ENCODE measurements at regions not wholly inside any gene's neighbourhood (a gene's known extent, or its start where the extent isn't known, plus 50 kb on each side); places are given as distances from the start of the nearest gene placed in this dataset.
"Not testable (repeated sequence)": the region's sequence is repeated elsewhere in the genome, so short reads cannot be mapped to it uniquely, and the experiment has no call there.

DNA sequence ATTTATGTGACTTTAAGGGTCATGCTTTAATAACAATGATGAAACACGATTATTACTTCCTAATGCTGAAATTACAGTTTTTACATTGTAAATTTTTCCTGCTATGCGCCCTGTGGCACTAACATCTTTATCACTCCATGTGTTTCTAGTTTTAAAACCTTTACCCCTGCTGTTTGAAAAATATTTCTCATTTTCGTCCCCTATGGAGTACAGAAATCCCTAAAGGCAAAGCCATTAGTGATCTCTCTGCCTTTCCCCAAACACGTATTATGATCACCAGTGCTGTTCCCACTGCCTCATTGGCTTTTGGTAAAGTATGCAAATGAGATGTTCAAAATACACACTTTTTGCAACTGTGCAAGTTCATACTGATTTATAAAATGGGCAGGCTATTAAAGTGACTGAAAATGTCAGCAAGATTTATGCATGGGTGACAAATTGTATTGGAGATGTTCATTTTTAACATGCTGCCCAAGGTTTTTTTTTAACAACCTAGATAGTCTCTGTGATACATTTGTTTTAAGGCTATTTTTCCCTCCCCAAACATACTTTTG lies 1468.2 kb upstream of the ACVR2A start:
- intact Hi-C loops (cut with DNase I) = no loop called here
- no peak overlapping the region for H3K27ac ChIP-seq
- no peaks in the 10 kb centered on the region for H3K9me3 ChIP-seq
- DNase-seq = no peak
- no peaks in the 10 kb centered on the region for H3K4me1 ChIP-seq
- H3K4me3 ChIP-seq (replicated peaks in 1 of 3) = no peak overlapping the region
- H3K36me3 ChIP-seq = no peaks in the 10 kb centered on the region
- 82 to 85% methylated on average over 4 of the region's 4 CpGs for WGBS, 2 donors
- no peak for TF ChIP-seq POLR2A (IDR thresholded peaks at IDR 0.05)
- TF ChIP-seq, protein P1, sequence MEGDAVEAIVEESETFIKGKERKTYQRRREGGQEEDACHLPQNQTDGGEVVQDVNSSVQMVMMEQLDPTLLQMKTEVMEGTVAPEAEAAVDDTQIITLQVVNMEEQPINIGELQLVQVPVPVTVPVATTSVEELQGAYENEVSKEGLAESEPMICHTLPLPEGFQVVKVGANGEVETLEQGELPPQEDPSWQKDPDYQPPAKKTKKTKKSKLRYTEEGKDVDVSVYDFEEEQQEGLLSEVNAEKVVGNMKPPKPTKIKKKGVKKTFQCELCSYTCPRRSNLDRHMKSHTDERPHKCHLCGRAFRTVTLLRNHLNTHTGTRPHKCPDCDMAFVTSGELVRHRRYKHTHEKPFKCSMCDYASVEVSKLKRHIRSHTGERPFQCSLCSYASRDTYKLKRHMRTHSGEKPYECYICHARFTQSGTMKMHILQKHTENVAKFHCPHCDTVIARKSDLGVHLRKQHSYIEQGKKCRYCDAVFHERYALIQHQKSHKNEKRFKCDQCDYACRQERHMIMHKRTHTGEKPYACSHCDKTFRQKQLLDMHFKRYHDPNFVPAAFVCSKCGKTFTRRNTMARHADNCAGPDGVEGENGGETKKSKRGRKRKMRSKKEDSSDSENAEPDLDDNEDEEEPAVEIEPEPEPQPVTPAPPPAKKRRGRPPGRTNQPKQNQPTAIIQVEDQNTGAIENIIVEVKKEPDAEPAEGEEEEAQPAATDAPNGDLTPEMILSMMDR (IDR thresholded peaks at IDR 0.05) = no peak
- no peaks in the 10 kb centered on the region for H3K27me3 ChIP-seq

DNA sequence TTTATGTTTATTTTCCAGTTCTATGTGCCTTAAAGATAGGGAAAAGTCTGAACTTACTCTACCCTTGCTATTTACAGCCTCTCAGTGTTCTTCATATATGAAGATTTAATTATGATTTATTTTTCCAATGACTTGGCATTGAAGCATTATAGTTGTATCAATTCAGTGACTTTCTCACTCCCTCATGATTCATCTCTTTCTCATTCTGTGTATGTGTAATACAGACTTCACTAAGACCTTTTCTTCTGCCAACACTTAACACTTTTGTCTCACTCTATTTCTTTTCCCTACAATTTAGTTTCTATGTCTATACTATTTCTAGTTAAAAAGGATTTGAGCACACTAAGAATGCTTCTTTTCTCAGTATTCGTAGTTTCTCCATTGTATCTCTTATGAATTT lies 1470.3 kb upstream of the ACVR2A start:
- Histone ChIP-seq H3K27ac (no peak overlapping the region), H3K36me3 (no peaks in the 10 kb centered on the region), H3K9me3 (no peaks in the 10 kb centered on the region), H3K4me3 (replicated peaks in 1 of 3) (no peak overlapping the region), H3K27me3 (no peaks in the 10 kb centered on the region), H3K4me1 (no peaks in the 10 kb centered on the region)
- intact Hi-C loops (cut with DNase I) = no loop called here
- DNase-seq = no peak
- no peak for TF ChIP-seq POLR2A (IDR thresholded peaks at IDR 0.05)
- TF ChIP-seq, protein P1 (IDR thresholded peaks at IDR 0.05) = no peak
- 89 to 90% methylated on average over 1 of the region's 1 CpG for WGBS, 2 donors

DNA sequence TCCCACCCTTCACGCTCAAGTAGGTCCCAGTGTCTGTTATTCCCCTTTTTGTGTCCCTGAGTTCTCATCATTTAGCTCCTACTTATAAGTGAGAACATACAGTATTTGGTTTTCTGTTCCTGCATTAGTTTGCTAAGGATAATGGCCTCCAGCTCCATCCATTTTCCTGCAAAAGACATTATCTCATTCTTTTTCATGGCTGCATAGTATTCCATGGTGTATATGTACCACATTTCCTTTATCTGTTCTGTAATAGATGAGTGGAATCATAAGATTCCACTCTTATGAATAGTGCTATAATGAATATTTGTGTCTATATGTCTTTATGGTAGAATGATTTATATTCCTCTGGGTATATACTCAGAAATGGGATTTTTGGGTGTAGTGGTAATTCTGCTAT lies 1473.5 kb upstream of the ACVR2A start:
- H3K36me3 ChIP-seq; H3K4me1 ChIP-seq; intact Hi-C loops (cut with DNase I); H3K27ac ChIP-seq; H3K4me3 ChIP-seq (replicated peaks in 1 of 3); H3K27me3 ChIP-seq; DNase-seq; H3K9me3 ChIP-seq: not testable (repeated sequence)
- 92 to 94% methylated on average over 1 of the region's 1 CpG for WGBS, 2 donors

DNA sequence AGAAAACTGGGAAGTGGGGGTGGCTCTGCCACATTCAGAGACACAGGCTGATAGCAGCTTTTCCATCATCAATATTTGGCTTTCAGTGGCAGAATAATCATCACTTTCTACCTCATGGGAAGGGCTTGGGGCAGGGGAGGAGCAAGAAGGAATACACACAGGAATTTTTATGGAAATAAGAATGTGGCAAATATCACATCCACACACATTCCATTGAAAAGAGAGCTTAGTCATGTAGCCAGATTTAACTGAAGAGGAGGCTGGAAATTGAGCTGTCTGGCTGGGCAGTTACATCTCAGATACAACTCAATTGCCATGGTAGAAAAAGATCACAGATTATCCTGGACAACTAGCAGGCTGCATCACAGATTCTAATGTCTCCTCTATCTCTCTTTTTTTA lies 1474.0 kb upstream of the ACVR2A start:
- TF ChIP-seq, protein P1 (IDR thresholded peaks at IDR 0.05) = no peak
- TF ChIP-seq POLR2A (IDR thresholded peaks at IDR 0.05) = no peak
- DNase-seq = no peak
- H3K9me3 ChIP-seq = no peaks in the 10 kb centered on the region
- H3K27ac ChIP-seq = no peak overlapping the region
- intact Hi-C loops (cut with DNase I) = no loop called here
- H3K27me3 ChIP-seq = no peaks in the 10 kb centered on the region
- H3K4me1 ChIP-seq = no peaks in the 10 kb centered on the region
- no peak overlapping the region for H3K4me3 ChIP-seq (replicated peaks in 1 of 3)
- no peaks in the 10 kb centered on the region for H3K36me3 ChIP-seq

DNA sequence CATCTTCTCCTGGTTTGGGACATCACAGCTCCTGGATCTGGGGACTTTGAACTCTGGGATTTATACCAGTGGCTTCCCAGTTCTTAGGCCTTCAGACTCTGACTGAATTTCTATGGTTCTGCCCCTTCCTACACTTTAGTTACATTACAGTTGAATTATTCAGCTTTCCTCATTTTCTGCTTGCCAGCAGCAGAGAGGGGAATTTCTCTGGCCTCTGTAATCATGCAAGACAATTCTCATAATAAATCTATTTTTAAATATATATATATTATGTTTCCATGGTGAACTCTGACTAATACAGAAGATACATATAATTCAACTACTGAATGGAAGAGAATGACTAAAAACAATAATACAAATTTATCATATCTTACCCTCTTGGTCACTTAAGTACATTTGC lies 1478.6 kb upstream of the ACVR2A start:
- Histone ChIP-seq H3K9me3 (no peaks in the 10 kb centered on the region), H3K27me3 (no peaks in the 10 kb centered on the region), H3K27ac (no peak overlapping the region), H3K4me3 (replicated peaks in 1 of 3) (no peak overlapping the region), H3K36me3 (no peaks in the 10 kb centered on the region), H3K4me1 (no peaks in the 10 kb centered on the region)
- TF ChIP-seq POLR2A (IDR thresholded peaks at IDR 0.05) = no peak
- TF ChIP-seq, protein P1 (IDR thresholded peaks at IDR 0.05) = no peak
- intact Hi-C loops (cut with DNase I) = no loop called here
- DNase-seq = no peak

DNA sequence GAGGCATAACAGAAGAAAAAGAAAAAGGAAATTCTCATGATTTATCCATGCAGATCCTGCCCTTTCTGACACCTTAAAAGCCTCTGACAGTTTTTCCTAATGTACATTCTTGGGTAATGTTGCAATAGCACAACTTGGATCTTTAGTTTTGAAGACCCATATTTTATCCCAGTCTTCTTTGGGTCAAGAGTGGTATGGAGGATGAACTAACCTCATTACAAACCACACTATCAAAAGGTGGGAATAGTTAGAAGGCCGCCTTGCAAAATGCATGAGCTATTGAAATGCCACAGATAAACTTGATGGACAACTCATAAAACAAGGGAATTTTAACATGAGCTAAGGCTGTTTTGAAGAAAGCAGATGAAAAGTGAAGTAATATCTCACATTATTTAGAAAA lies 1479.8 kb upstream of the ACVR2A start:
- WGBS, 2 donors = 94 to 100% methylated on average over 1 of the region's 1 CpG
- Histone ChIP-seq H3K4me1 (no peaks in the 10 kb centered on the region), H3K36me3 (no peaks in the 10 kb centered on the region), H3K4me3 (replicated peaks in 1 of 3) (no peak overlapping the region), H3K9me3 (no peaks in the 10 kb centered on the region), H3K27ac (no peak overlapping the region), H3K27me3 (no peaks in the 10 kb centered on the region)
- DNase-seq = no peak
- intact Hi-C loops (cut with DNase I) = no loop called here
- no peak for TF ChIP-seq POLR2A (IDR thresholded peaks at IDR 0.05)
- TF ChIP-seq, protein P1 (IDR thresholded peaks at IDR 0.05) = no peak
